ENCODE measurements at regions not wholly inside any gene's neighbourhood (a gene's known extent, or its start where the extent isn't known, plus 50 kb on each side); places are given as distances from the start of the nearest gene placed in this dataset.

GRCh38 chr5:118551716-118552115 lies 436.6 kb downstream of the DTWD2 start:
- TF ChIP-seq CTCF (IDR thresholded peaks at IDR 0.05) (no peak), POLR2AphosphoS5 (IDR thresholded peaks at IDR 0.05) (no peak), POLR2A (IDR thresholded peaks at IDR 0.05) (no peak)
